ENCODE measurements at regions not wholly inside any gene's neighbourhood (a gene's known extent, or its start where the extent isn't known, plus 50 kb on each side); places are given as distances from the start of the nearest gene placed in this dataset.

GRCh38 chr4:120498678-120499077 is 423.8 kb downstream of the PRDM5 start:
- TF ChIP-seq, protein P1, sequence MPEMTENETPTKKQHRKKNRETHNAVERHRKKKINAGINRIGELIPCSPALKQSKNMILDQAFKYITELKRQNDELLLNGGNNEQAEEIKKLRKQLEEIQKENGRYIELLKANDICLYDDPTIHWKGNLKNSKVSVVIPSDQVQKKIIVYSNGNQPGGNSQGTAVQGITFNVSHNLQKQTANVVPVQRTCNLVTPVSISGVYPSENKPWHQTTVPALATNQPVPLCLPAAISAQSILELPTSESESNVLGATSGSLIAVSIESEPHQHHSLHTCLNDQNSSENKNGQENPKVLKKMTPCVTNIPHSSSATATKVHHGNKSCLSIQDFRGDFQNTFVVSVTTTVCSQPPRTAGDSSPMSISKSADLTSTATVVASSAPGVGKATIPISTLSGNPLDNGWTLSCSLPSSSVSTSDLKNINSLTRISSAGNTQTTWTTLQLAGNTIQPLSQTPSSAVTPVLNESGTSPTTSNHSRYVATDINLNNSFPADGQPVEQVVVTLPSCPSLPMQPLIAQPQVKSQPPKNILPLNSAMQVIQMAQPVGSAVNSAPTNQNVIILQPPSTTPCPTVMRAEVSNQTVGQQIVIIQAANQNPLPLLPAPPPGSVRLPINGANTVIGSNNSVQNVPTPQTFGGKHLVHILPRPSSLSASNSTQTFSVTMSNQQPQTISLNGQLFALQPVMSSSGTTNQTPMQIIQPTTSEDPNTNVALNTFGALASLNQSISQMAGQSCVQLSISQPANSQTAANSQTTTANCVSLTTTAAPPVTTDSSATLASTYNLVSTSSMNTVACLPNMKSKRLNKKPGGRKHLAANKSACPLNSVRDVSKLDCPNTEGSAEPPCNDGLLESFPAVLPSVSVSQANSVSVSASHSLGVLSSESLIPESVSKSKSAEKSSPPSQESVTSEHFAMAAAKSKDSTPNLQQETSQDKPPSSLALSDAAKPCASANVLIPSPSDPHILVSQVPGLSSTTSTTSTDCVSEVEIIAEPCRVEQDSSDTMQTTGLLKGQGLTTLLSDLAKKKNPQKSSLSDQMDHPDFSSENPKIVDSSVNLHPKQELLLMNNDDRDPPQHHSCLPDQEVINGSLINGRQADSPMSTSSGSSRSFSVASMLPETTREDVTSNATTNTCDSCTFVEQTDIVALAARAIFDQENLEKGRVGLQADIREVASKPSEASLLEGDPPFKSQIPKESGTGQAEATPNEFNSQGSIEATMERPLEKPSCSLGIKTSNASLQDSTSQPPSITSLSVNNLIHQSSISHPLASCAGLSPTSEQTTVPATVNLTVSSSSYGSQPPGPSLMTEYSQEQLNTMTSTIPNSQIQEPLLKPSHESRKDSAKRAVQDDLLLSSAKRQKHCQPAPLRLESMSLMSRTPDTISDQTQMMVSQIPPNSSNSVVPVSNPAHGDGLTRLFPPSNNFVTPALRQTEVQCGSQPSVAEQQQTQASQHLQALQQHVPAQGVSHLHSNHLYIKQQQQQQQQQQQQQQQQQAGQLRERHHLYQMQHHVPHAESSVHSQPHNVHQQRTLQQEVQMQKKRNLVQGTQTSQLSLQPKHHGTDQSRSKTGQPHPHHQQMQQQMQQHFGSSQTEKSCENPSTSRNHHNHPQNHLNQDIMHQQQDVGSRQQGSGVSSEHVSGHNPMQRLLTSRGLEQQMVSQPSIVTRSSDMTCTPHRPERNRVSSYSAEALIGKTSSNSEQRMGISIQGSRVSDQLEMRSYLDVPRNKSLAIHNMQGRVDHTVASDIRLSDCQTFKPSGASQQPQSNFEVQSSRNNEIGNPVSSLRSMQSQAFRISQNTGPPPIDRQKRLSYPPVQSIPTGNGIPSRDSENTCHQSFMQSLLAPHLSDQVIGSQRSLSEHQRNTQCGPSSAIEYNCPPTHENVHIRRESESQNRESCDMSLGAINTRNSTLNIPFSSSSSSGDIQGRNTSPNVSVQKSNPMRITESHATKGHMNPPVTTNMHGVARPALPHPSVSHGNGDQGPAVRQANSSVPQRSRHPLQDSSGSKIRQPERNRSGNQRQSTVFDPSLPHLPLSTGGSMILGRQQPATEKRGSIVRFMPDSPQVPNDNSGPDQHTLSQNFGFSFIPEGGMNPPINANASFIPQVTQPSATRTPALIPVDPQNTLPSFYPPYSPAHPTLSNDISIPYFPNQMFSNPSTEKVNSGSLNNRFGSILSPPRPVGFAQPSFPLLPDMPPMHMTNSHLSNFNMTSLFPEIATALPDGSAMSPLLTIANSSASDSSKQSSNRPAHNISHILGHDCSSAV (CRISPR knock-in tag; IDR thresholded peaks at IDR 0.05; ENCODE audit: borderline replicate concordance), result no peak
- TF ChIP-seq NFE2L2 (IDR thresholded peaks at IDR 0.05; ENCODE audit: low read length) (no peak), CREB1 (IDR thresholded peaks at IDR 0.05) (no peak), CREB1 (CRISPR knock-in tag; IDR thresholded peaks at IDR 0.05) (no peak), PLRG1 (conservative IDR thresholded peaks at IDR 0.05) (no peak), ZNF326 (CRISPR knock-in tag; IDR thresholded peaks at IDR 0.05; ENCODE audit: borderline replicate concordance) (no peak), POLR2A (IDR thresholded peaks at IDR 0.05; ENCODE audit: insufficient read depth in 1 of 2, low read depth in 2 of 2, low read length in 2 of 2) (no peak)

Data from HepG2 (cell line).